22Rv1 (cell line): ENCODE measurements at regions not wholly inside any gene's neighbourhood (a gene's known extent, or its start where the extent isn't known, plus 50 kb on each side); places are given as distances from the start of the nearest gene placed in this dataset.

Experiments used
- H3K27ac ChIP-seq: fragments of 450-650 bp; 2 replicates; pipeline ENCODE4 v1.5.1; 2017
- CTCF ChIP-seq: fragments of 450-650 bp; IDR thresholded peaks from 2 replicates; pipeline ENCODE4 v1.5.1; 2017; ENCODE audit warnings: mild to moderate bottlenecking
- ZFX ChIP-seq: fragments of 450-650 bp; IDR thresholded peaks from 2 replicates; pipeline ENCODE4 v1.6.1; 2017; ENCODE audit warnings: antibody characterized with exemption, borderline replicate concordance

DNA sequence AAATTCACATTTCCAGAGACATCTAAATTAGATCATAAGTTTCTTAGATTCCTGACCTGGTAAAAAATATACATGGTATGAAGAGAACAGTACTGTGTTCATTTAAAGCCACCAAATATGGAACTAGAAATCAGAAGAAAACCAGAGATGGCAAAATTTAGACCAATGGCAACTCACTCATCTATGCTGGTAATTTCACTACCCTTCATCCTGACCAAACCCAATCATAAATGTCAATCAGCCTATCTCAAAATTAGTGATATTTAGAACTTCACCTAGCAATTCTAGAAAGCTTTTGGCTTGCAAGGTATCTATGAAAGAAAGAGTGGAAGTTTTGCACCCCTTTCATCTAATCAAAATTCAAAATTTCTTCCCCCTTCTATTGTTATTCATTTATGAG is 107.7 kb downstream of the NIBAN1 start:
- no peak overlapping the region for H3K27ac ChIP-seq
- TF ChIP-seq CTCF: no peak
- TF ChIP-seq ZFX: no peak

DNA sequence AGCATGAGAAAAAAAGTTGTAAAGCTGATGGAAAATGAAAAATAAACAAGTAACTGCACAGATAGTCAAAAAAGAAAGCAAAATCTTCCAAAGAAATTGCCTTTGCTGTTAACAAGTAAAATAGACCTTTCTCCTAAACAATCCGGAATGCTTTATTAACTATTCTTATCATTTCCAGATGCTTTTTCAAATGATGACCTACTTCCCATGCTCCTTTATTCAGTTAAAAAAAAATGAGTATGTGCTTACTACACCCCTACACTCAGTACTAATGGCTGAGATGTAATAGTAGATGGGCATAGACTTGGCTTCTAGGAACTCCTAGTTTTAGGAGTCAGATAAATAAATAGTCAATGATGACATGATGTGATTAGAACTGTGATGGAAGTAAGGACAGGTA is 108.5 kb downstream of the NIBAN1 start:
- TF ChIP-seq CTCF: no peak
- no peak for TF ChIP-seq ZFX
- no peak overlapping the region for H3K27ac ChIP-seq

GRCh38 chr1:184861755-184862336 is 107.2 kb upstream of the EDEM3 start:
- H3K27ac ChIP-seq: no peak overlapping the region
- TF ChIP-seq CTCF (no peak), ZFX (no peak)

DNA sequence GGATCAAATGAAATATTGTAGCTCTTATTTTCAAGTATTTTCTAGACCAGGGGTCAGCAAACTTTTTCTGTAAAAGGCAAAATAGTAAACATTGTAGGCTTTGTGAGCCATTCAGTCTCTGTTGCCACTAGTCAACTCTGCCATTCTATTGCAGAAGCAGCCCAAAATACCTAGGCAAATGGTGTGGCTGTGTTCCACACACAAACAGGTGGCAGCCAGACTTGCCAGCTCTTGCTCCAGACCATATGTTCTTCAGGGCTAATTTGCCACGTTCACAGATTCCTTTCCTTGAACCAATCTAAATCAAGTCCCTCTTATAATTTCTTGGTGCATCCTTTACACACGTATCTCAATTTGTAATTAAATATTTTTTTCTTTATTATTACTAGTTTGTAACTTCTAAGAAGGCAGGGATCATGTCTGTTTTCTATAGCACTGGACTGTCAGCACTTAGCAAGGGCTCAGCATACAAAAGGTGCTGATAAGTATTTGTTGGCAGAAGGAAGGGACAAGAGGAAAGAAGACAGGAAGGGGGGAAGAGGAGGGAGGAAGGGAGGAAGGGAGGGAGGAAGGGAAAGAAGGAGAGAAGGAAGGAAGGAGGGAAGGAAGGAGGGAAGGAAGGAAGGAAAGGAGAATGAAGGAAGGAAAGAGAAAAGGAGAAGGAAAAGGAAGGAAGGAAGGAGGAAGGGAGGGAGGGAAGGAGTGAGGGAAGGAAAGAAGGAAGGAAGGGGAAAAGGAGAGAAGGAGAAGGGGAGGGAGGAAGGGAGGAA is 106.5 kb upstream of the EDEM3 start:
- no peak overlapping the region for H3K27ac ChIP-seq
- TF ChIP-seq CTCF: no peak
- no peak for TF ChIP-seq ZFX

GRCh38 chr1:184860535-184860934 is 105.9 kb upstream of the EDEM3 start:
- H3K27ac ChIP-seq: no peak overlapping the region
- TF ChIP-seq ZFX (no peak), CTCF (no peak)

GRCh38 chr1:184859381-184860105 is 104.9 kb upstream of the EDEM3 start:
- TF ChIP-seq CTCF (no peak), ZFX (no peak)

GRCh38 chr1:184858288-184858687 is 103.6 kb upstream of the EDEM3 start:
- TF ChIP-seq CTCF (no peak), ZFX (no peak)

More at GRCh38 chr1:184859381-184860105, 104.9 kb upstream of the EDEM3 start:
- no peak overlapping the region for H3K27ac ChIP-seq

More at GRCh38 chr1:184858288-184858687, 103.6 kb upstream of the EDEM3 start:
- no peak overlapping the region for H3K27ac ChIP-seq
